NCI-H2081 (cell line): ENCODE measurements at regions not wholly inside any gene's neighbourhood (a gene's known extent, or its start where the extent isn't known, plus 50 kb on each side); places are given as distances from the start of the nearest gene placed in this dataset.

Experiments used
- DNase-seq, 2 experiments: peaks; one replicate each; lab custom pipeline; 2025; lab: John Stamatoyannopoulos, UW

- DNase-seq: no peak
Observed at GRCh38 chr13:38519229-38519911, 167.5 kb upstream of the FREM2 start.

- DNase-seq: no peak
Observed at GRCh38 chr13:38520041-38520440, 166.8 kb upstream of the FREM2 start.

DNA sequence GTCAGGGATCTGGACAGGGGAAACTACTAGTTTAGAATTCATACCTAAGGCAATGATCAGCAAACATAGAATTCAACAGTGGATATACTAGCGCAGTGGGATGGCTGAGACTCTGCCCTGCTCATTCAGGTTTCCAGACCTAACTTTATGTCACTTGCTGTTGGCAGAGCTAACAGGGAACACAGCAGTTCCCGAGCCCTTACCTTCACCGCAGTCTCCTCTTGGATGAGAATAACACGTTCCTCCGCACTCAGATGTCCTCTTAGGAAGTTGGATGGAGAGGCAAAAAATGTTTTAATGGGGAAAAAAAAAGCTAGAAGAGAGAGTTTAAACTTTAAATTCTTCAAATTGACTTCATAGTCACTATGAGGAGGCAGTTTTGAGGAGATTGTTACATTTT is 159.7 kb upstream of the FREM2 start:
- no peak for DNase-seq

- DNase-seq: no peak
Observed at GRCh38 chr13:38528986-38529385, 157.9 kb upstream of the FREM2 start.

GRCh38 chr13:38530492-38530891 is 156.4 kb upstream of the FREM2 start:
- peak in 1 of 2 experiments; percentile 24 for DNase-seq

- peak; percentile 86 to 94 for DNase-seq
Observed at GRCh38 chr13:38535261-38535660, 151.6 kb upstream of the FREM2 start.

DNA sequence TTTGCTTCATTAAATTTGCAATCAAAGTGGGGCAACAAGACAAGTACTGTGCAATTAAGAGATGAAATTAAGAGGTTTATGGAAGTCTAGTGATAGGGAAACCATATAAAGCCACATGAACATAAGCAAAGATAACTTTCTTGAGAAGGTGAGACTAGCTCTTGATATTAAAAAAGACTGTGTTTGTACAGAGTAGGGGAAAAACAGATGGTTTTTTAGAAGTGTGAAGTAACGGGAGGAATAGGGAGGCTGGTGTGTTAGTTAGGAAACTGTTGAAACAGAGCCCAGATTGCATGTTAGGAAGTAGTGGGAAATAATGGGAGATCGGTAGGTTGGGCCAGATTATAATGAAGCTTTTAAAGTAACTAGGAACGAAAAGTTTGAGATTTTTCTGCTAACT is 149.8 kb upstream of the FREM2 start:
- no peak for DNase-seq

- peak in 1 of 2 experiments; percentile 61 for DNase-seq
Observed at GRCh38 chr13:38538422-38538821, 148.5 kb upstream of the FREM2 start.

GRCh38 chr13:38539632-38540031 is 147.2 kb upstream of the FREM2 start:
- DNase-seq: no peak

DNA sequence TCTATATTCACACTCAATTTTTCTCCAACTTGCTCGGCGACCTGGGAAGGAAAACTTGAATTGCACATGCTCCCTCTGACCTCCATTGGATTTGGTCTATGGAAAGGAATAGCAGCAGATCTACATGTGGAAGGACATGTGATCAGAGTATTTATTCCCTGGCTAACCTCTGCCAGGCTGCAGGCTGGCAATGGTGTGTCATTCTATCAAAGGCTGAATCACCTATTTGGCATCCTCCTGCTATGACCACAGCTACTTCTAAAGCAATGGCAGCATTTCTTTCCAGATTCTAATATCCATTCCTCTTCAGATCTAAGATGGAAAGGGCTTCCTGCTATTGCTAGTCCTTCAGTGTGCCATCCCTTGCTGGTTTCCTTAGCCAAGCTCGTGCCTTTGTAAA is 144.3 kb upstream of the FREM2 start:
- no peak for DNase-seq

GRCh38 chr13:38543561-38543960 is 143.3 kb upstream of the FREM2 start:
- no peak for DNase-seq

DNA sequence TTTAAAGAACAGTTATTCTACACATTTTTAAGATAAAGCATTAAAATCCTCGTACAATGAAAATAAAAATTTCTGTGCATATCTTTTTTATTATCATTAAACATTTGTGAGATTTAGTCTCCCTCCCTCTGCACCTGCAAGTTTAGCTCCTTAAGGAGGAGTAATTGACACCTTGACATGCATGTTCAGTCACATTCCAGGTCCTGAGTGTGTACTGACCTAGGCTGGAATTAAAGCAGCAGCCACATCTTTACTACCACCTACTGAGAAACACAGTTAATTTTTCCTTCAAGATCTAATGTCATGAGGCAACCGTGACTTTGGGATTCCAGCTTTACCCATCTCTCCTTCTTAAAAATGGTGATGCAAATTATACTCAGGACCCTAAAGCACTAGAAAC is 123.1 kb upstream of the FREM2 start:
- no peak for DNase-seq

- peak; percentile 16 to 63 for DNase-seq
Observed at GRCh38 chr13:38564256-38565150, 122.4 kb upstream of the FREM2 start.

DNA sequence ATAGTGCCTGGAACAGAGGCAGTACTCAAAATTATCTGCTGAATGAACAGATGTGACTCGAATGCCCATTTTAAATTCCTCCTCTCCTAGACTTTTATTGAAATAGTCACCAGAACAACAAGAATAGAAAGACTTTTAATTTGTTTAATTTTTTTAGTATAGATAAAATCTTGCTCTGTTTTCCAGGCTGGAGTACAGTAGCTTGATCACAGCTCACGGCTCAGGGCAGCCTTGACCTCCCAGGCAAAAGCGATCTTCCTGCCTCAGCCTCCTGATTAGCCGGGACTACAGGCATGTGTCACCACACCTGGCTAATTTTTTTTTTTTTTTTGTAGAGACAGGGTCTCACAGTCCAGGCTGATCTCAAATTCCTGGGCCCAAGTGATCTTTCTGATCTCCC is 120.9 kb upstream of the FREM2 start:
- no peak for DNase-seq

DNA sequence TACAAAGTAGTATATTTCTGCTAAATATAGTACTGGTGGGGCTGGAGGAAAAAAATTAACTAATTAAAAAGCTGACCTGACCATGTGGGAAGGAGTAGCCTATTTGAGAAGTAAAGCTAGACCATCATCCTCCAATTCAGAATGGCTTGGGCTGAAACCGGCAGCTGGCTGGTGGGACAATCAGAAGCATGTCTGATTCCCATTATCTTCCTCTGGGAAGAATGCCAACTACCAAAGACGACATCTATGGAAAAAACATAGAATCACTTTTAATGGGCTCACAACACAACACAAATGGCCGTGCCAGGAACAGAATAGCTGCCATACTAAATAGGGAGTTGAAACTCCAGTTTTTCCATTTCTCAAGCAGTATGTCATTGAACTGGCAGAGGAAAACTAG is 120.4 kb upstream of the FREM2 start:
- peak; percentile 46 to 85 for DNase-seq

DNA sequence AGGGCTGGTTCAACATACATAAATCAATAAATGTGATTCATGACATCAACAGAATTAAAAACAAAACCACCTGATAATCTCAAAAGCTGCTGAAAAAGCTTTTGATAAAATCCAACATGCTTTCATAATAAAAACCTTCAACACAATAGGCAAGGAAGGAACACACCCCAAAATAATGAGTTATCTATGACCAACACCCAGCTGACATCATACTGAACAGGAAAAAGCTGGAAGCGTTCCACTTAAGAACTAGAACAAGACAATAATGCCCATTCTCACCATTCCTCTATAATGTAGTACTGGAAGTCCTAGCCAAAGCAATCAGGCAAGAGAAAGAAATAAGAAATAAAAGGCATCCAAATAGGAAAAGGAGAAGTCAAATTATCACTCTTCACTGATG is 116.2 kb upstream of the FREM2 start:
- no peak for DNase-seq

DNA sequence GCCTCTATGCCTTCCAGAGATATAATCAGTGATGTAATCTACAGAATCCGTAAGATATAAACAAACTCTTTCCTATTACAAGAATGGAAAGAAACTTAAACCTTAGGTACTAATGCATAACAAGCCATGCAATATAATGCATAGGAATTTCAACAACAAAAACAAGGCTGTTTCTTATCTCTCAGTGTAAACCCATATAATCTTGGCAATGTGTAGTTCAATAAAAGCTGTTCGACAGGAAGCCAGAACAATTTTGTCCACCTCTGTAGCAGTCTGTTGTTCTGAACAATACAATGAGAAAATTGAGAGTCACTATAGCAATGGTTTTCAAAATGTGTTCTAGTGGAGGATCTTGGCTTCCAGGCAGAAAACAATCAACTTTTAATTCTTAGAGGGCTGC is 111.5 kb upstream of the FREM2 start:
- no peak for DNase-seq

- DNase-seq: no peak
Observed at GRCh38 chr13:38577048-38577447, 109.8 kb upstream of the FREM2 start.

DNA sequence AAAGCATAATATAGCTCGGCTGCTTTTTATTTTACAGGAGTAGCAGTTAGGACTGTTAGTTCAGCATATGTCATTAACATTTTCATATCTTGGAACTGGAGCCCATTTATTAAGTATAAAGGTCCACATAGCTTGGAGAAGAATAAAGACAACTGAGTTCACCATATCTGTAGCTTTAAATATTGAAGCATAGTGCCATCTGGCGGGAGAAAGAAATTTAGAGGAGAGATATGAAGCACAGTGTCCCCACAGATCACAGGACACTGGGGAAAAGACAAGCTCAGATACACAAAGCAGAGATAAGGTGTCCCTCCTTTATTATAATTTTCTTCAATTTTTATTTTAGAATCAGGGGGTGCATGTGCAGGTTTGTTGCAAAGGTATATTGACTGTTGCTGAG is 104.7 kb upstream of the FREM2 start:
- peak; percentile 61 to 81 for DNase-seq

DNA sequence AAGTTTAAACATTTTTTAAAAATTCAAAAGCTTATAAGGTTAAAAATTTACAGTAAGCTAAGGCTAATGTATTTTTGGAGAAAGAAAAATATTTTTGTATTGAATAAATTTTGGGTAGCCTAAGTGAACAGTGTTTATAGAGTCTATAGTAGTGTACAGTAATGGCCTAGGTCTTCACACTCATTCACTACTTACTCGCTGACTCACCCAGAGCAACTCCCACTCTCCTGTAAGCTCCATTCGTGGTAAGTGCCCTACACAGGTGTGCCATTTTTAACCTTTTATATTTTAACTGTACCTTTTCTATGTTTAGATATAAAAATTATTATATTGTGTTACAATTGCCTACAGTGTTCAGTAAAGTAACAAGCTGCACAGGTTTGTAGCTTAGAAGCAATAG is 96.6 kb upstream of the FREM2 start:
- no peak for DNase-seq

GRCh38 chr13:38590796-38591507 is 95.9 kb upstream of the FREM2 start:
- DNase-seq: peak; percentile 36 to 75

- no peak for DNase-seq
Observed at GRCh38 chr13:38602266-38602665, 84.6 kb upstream of the FREM2 start.
